ENCODE measurements at regions not wholly inside any gene's neighbourhood (a gene's known extent, or its start where the extent isn't known, plus 50 kb on each side); places are given as distances from the start of the nearest gene placed in this dataset.

GRCh38 chr16:79668502-79668901 is 68.0 kb upstream of the MAF start:
- TF ChIP-seq CTCF (IDR thresholded peaks at IDR 0.05; ENCODE audit: low read depth, low read length, poor library complexity, severe bottlenecking) (no peak), EZH2phosphoT487 (IDR thresholded peaks at IDR 0.05; ENCODE audit: borderline replicate concordance, low read length) (no peak)
- Histone ChIP-seq H4K20me1 (ENCODE audit: control insufficient read depth, insufficient read depth, low read depth, low read length) (no peaks in the 10 kb centered on the region), H3K36me3 (ENCODE audit: control insufficient read depth, low read length) (no peaks in the 10 kb centered on the region), H3F3A (ENCODE audit: control insufficient read depth, insufficient read depth) (no peaks in the 10 kb centered on the region), H3K27ac (ENCODE audit: low read depth, low read length) (no peak overlapping the region), H3K4me2 (ENCODE audit: low read length) (no peak overlapping the region), H3K9me2 (replicated peaks; ENCODE audit: control insufficient read depth, low read length) (no peaks in the 10 kb centered on the region), H3K9me3 (ENCODE audit: control insufficient read depth, insufficient read depth, low read length) (no peaks in the 10 kb centered on the region), H3K79me2 (ENCODE audit: control insufficient read depth, low read length) (no peaks in the 10 kb centered on the region), H3K27me3 (ENCODE audit: control insufficient read depth, low read length) (no peaks in the 10 kb centered on the region), H3K4me3 (ENCODE audit: low read length) (no peak overlapping the region), H3K4me1 (ENCODE audit: control insufficient read depth, low read length) (no peaks in the 10 kb centered on the region)

GRCh38 chr16:79665970-79666369 is 65.4 kb upstream of the MAF start:
- H3K27ac ChIP-seq (ENCODE audit: low read depth, low read length): no peak overlapping the region
- H4K20me1 ChIP-seq (ENCODE audit: control insufficient read depth, insufficient read depth, low read depth, low read length): no peaks in the 10 kb centered on the region
- H3K27me3 ChIP-seq (ENCODE audit: control insufficient read depth, low read length): no peaks in the 10 kb centered on the region
- no peaks in the 10 kb centered on the region for H3K9me2 ChIP-seq (replicated peaks; ENCODE audit: control insufficient read depth, low read length)
- H3K36me3 ChIP-seq (ENCODE audit: control insufficient read depth, low read length): no peaks in the 10 kb centered on the region
- H3K4me1 ChIP-seq (ENCODE audit: control insufficient read depth, low read length): no peaks in the 10 kb centered on the region
- H3K4me2 ChIP-seq (ENCODE audit: low read length): no peak overlapping the region
- TF ChIP-seq EZH2phosphoT487 (IDR thresholded peaks at IDR 0.05; ENCODE audit: borderline replicate concordance, low read length) (no peak), CTCF (IDR thresholded peaks at IDR 0.05; ENCODE audit: low read depth, low read length, poor library complexity, severe bottlenecking) (no peak)
- no peaks in the 10 kb centered on the region for H3K79me2 ChIP-seq (ENCODE audit: control insufficient read depth, low read length)
- H3K9me3 ChIP-seq (ENCODE audit: control insufficient read depth, insufficient read depth, low read length): no peaks in the 10 kb centered on the region
- H3F3A ChIP-seq (ENCODE audit: control insufficient read depth, insufficient read depth): no peaks in the 10 kb centered on the region
- no peak overlapping the region for H3K4me3 ChIP-seq (ENCODE audit: low read length)

- no peak overlapping the region for H3K4me3 ChIP-seq (ENCODE audit: low read length)
- no peaks in the 10 kb centered on the region for H3K4me1 ChIP-seq (ENCODE audit: control insufficient read depth, low read length)
- TF ChIP-seq CTCF (IDR thresholded peaks at IDR 0.05; ENCODE audit: low read depth, low read length, poor library complexity, severe bottlenecking) (no peak), EZH2phosphoT487 (IDR thresholded peaks at IDR 0.05; ENCODE audit: borderline replicate concordance, low read length) (no peak)
- no peaks in the 10 kb centered on the region for H3K27me3 ChIP-seq (ENCODE audit: control insufficient read depth, low read length)
- no peaks in the 10 kb centered on the region for H4K20me1 ChIP-seq (ENCODE audit: control insufficient read depth, insufficient read depth, low read depth, low read length)
- no peaks in the 10 kb centered on the region for H3K36me3 ChIP-seq (ENCODE audit: control insufficient read depth, low read length)
- no peaks in the 10 kb centered on the region for H3K79me2 ChIP-seq (ENCODE audit: control insufficient read depth, low read length)
- no peaks in the 10 kb centered on the region for H3K9me3 ChIP-seq (ENCODE audit: control insufficient read depth, insufficient read depth, low read length)
- H3F3A ChIP-seq (ENCODE audit: control insufficient read depth, insufficient read depth): no peaks in the 10 kb centered on the region
- no peak overlapping the region for H3K27ac ChIP-seq (ENCODE audit: low read depth, low read length)
- no peak overlapping the region for H3K4me2 ChIP-seq (ENCODE audit: low read length)
- H3K9me2 ChIP-seq (replicated peaks; ENCODE audit: control insufficient read depth, low read length): no peaks in the 10 kb centered on the region
These were observed 63.9 kb upstream of the MAF start for GRCh38 chr16:79664407-79664806.

Data from DOHH2 (cell line).